ENCODE measurements at regions not wholly inside any gene's neighbourhood (a gene's known extent, or its start where the extent isn't known, plus 50 kb on each side); places are given as distances from the start of the nearest gene placed in this dataset.

GRCh38 chr11:79794484-79795393 lies 353.9 kb upstream of the TENM4 start:
- no peak for DNase-seq (ENCODE audit: low read depth in 2 of 2)

GRCh38 chr11:79794057-79794456 lies 353.2 kb upstream of the TENM4 start:
- DNase-seq (ENCODE audit: low read depth in 2 of 2): no peak

DNA sequence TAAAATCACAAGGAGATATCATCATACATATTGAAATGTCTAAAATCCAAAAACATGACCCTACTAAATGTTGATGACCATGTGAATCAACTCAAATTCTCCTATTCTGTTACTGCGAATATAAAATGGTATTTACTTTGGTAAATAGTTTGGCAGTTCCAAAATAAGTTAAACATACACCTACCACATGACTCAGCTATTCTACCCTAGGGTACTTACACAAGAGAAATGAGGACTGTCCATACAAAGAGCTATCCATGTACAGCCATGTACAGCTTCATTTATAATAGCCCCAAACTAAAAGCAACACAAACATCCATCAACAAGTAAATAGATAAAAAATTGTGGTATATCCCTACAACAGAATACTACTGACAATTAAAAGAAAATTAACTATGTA lies 346.1 kb upstream of the TENM4 start:
- DNase-seq (ENCODE audit: low read depth in 2 of 2): no peak

DNA sequence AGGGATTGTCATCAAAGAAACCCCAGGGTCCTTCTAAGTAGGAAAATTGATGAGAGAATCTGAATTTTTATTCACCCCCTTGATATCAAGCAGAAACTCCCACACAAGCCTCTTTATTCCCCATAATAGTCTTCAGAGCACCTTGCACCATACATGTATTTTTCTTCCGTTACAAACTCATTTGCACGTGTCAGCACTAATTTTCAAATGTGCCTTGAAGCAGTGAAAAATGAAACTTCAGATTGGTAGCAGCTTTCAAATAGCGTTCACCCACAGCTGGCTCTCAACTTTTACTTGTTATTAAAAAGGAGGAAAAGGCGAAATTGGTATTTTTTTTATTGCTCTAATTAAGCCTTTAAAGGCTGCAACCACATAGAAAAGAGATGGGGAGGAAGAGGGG lies 343.0 kb upstream of the TENM4 start:
- no peak for DNase-seq (ENCODE audit: low read depth in 2 of 2)

GRCh38 chr11:79768343-79768742 lies 327.5 kb upstream of the TENM4 start:
- no peak for DNase-seq (ENCODE audit: low read depth in 2 of 2)

GRCh38 chr11:79762279-79762921 lies 321.6 kb upstream of the TENM4 start:
- no peak for DNase-seq (ENCODE audit: low read depth in 2 of 2)

- no peak for DNase-seq (ENCODE audit: low read depth in 2 of 2)
These were observed 317.5 kb upstream of the TENM4 start for GRCh38 chr11:79758325-79758724.

DNA sequence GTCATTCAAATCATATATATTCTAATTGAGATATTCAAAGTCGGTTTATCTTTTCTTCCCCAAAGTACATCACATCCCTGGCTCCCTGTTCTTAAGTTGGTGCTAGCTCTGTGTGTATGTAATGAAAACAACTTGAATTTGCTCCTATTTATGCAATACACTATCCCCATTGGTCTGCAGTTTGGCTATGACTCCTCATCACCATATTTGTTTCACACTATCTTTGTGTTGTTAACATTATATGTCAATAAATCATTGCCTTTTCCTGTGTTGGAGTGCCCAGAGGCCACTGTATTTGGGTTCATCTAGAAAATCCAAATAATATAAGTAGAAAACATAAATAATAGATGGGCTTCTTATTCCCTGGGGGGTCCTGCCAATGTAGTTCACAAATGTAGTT lies 306.6 kb upstream of the TENM4 start:
- DNase-seq (ENCODE audit: low read depth in 2 of 2): no peak

DNA sequence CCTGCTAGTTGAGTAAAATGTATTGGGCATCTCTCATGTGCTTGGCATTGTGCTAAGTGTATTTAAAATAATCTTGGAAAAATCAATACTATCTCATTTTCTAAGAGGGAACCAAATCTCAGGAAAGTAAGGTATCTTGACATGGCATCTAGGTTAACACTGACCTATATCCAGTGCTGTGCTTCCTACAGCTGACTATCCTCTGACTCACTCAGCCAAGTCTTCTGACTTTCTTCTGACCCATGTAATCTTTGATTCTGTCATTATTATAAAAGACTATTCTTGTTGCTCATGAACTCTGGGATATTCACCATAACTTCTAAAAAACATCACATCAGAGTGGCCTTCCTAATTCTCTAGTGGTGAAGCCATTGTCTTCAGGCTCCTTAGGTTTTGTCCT lies 304.1 kb upstream of the TENM4 start:
- no peak for DNase-seq (ENCODE audit: low read depth in 2 of 2)

GRCh38 chr11:79742176-79742575 lies 301.3 kb upstream of the TENM4 start:
- DNase-seq (ENCODE audit: low read depth in 2 of 2): no peak

GRCh38 chr11:79739591-79739990 lies 298.8 kb upstream of the TENM4 start:
- no peak for DNase-seq (ENCODE audit: low read depth in 2 of 2)

DNA sequence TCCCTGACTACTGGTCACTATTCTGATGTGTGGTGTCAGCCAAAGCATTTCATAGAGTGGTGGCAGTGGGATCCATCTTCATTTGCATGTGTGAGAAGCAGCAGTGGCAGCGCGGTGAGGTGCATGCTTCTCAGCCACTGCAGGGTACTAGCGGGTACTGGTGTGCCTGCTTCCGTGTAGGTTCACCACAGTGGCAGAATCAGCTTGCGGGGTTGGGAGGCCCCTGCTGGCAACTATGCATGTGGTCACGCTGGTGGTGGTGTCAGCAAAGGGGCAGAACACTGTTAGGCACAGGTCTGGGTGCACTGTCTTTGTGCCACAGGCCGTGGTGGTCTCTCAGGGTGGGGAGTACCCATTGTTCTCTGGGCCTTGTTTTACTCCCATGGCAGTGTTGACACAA lies 286.4 kb upstream of the TENM4 start:
- DNase-seq (ENCODE audit: low read depth in 2 of 2): no peak

DNA sequence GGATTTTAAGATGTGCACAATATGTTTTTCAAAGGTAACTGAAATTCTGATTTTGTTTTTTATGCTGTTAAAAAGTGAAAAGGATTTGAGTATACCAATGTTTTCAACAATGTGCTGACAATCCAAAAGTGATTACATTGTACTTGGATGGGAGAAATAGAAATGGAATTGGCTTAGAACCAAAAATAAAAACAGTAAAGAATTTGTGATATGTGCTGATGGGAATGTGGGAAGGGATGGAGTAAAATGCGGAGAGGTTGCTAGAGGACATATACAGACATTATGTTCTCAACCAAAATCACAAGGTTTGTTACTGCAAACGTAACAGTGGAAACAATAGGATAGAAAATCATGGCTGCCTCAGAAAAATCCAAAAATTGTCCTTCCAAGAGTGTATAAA lies 279.3 kb upstream of the TENM4 start:
- no peak for DNase-seq (ENCODE audit: low read depth in 2 of 2)

- DNase-seq (ENCODE audit: low read depth in 2 of 2): no peak
These were observed 267.6 kb upstream of the TENM4 start for GRCh38 chr11:79708319-79708932.

GRCh38 chr11:79705648-79706047 lies 264.8 kb upstream of the TENM4 start:
- DNase-seq (ENCODE audit: low read depth in 2 of 2): no peak

DNA sequence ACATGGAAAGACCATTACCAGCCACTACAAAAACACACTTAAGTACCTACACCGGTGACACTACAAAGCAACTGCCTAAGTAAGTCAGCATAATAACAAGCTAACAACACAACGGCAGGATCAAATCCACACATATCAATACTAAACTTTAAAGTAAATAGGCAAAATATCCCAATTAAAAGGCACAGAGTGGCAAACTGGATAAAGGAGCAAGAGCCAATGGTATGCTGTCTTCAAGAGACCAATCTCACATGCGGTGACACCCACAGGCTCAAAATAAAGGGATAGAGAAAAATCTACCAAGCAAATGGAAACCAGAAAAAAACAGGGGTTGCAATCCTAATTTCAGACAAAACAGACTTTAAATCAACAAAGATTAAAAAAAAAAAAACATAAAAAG lies 261.5 kb upstream of the TENM4 start:
- no peak for DNase-seq (ENCODE audit: low read depth in 2 of 2)

GRCh38 chr11:79699246-79699645 lies 258.4 kb upstream of the TENM4 start:
- DNase-seq (ENCODE audit: low read depth in 2 of 2): no peak

- DNase-seq (ENCODE audit: low read depth in 2 of 2): no peak
These were observed 257.1 kb upstream of the TENM4 start for GRCh38 chr11:79697905-79698304.

DNA sequence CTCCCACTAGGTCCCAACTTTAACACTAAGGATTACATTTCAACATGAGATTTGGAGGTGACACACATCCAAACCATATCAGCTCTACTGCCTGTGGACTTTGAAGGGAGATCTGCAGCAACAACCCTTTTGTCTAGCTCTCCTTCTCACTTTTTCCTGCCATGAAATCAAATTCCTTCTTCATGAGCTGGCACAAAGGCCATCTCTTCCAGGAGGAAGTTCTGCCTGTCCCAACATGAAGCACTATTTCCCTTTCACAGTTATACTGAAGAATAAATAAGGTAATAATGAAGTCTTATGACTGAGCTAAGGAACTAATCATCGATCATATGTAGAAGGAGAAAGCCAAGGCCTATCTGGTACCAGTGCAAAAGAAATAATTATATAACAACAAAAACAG lies 253.5 kb upstream of the TENM4 start:
- no peak for DNase-seq (ENCODE audit: low read depth in 2 of 2)

GRCh38 chr11:79691445-79691844 lies 250.6 kb upstream of the TENM4 start:
- no peak for DNase-seq (ENCODE audit: low read depth in 2 of 2)

DNA sequence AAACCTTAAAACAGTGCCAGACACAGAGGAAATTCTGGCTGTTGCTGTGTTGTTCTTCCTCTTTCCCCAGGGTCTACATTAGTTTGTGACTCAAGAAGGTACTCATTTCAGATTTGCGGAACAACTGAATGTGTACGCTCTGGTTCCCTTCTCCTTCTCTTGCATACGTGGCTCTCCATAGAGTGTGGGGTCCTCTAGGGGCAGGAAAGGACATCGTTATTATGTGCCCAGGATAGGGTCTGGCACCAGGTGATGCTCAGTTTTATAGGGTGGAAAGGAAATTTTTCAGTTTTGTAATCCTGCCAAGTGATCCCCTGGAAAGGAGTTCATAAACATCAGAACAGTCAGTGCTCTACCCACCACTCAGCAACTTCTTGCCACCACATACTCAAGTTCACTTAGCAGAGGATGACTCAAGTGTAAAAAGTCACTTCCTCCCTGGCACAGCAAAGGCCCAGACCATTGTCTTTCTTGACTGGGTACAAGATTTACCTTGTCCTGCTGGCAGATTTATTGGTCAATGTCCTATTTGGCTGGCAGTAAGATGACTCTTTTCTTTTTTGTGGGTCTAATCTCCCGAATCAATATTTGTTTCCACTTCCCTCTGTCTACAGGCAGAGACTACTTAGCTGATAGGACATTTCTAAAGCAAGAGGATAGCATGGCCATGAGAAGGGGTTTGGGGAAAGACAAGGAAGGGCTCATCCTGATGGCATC lies 246.0 kb upstream of the TENM4 start:
- DNase-seq (ENCODE audit: low read depth in 2 of 2): no peak

- no peak for DNase-seq (ENCODE audit: low read depth in 2 of 2)
These were observed 243.1 kb upstream of the TENM4 start for GRCh38 chr11:79683930-79684329.
